DND-41 (cell line): ENCODE measurements at regions not wholly inside any gene's neighbourhood (a gene's known extent, or its start where the extent isn't known, plus 50 kb on each side); places are given as distances from the start of the nearest gene placed in this dataset.

ENCODE experiments used
- ATAC-seq: fragments of 200-7000 bp; cut with Tn5 transposase; 3 replicates; pipeline ENCODE4 v1.9.1; 2021; ENCODE audit warnings: low read depth; ENCODE audit not compliant: insufficient read depth
- DNase-seq: peaks from one replicate; pipeline ENCODE4 v3.0.0-alpha.2; 2020
- H2AFZ ChIP-seq: 2 replicates; pipeline ENCODE4 v1.6.0; 2012; ENCODE audit warnings: low read depth, low read length
- H3K27ac ChIP-seq: 2 replicates; pipeline ENCODE4 v1.5.1; 2012; ENCODE audit warnings: low read length, inconsistent platforms
- H3K27me3 ChIP-seq: fragments of 200-600 bp; sonication (generic); 2 replicates; pipeline ENCODE4 v1.6.0; 2012; ENCODE audit warnings: low read length, mild to moderate bottlenecking, inconsistent platforms; ENCODE audit not compliant: insufficient read depth, poor library complexity
- H3K36me3 ChIP-seq: 2 replicates; pipeline ENCODE4 v1.5.1; 2012; ENCODE audit warnings: low read length, inconsistent platforms; ENCODE audit not compliant: insufficient read depth
- H3K4me1 ChIP-seq: 2 replicates; pipeline ENCODE4 v1.5.1; 2012; ENCODE audit warnings: mild to moderate bottlenecking, low read length; ENCODE audit not compliant: insufficient read depth
- H3K4me2 ChIP-seq: 2 replicates; pipeline ENCODE4 v1.6.0; 2012; ENCODE audit warnings: mild to moderate bottlenecking, moderate library complexity, low read length, inconsistent platforms; ENCODE audit not compliant: insufficient read depth
- H3K4me3 ChIP-seq, 2 experiments: fragments of 200-600 bp in 1 of 2; shearing (Covaris generic) in 1 of 2; 2 replicates each; pipeline ENCODE4 v1.5.1; 2012 to 2016; ENCODE audit warnings: inconsistent platforms in 2 of 2, low read length in 2 of 2, mild to moderate bottlenecking in 2 of 2, low read depth in 1 of 2, moderate library complexity in 1 of 2
- H3K79me2 ChIP-seq: 2 replicates; pipeline ENCODE4 v1.6.0; 2012; ENCODE audit warnings: low read length, inconsistent platforms; ENCODE audit not compliant: insufficient read depth
- H3K9ac ChIP-seq: 2 replicates; pipeline ENCODE4 v1.6.0; 2012; ENCODE audit warnings: low read depth, mild to moderate bottlenecking, inconsistent platforms, low read length, moderate library complexity
- H3K9me3 ChIP-seq: 2 replicates; pipeline ENCODE4 v1.5.1; 2012; ENCODE audit warnings: low read length, moderate library complexity, mild to moderate bottlenecking, inconsistent platforms; ENCODE audit not compliant: insufficient read depth, severe bottlenecking
- H4K20me1 ChIP-seq: 2 replicates; pipeline ENCODE4 v1.6.0; 2012; ENCODE audit warnings: low read length; ENCODE audit not compliant: insufficient read depth
- EZH2 ChIP-seq: IDR thresholded peaks from 3 replicates; pipeline ENCODE4 v1.6.1; 2012; ENCODE audit warnings: borderline replicate concordance, low read depth, mild to moderate bottlenecking, moderate library complexity, low read length, inconsistent platforms; ENCODE audit not compliant: severe bottlenecking
- TF ChIP-seq, protein P1 (sequence below): IDR thresholded peaks from 2 replicates; pipeline ENCODE4 v1.5.1; 2012; ENCODE audit warnings: borderline replicate concordance, low read length, moderate library complexity, mild to moderate bottlenecking; ENCODE audit not compliant: poor library complexity, severe bottlenecking; ENCODE audit errors: extremely low read depth

DNA sequence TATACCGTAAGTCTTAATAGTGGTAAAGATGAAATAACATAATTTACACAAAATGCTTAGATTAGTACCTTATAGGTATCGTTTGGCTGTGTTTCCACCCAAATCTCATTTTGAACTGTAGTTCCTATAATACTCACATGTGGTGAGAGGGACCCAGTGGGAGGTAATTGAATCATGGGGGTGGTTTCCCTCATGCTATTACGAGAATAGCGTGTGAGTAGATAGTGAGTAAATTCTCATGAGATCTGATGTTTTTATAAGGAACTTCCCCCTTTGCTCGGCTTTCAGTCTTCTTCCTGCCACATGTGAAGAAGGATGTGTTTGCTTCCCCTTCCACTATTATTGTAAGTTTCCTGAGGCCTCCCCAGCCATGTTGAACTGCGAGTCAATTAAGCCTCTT, 426.3 kb upstream of the POT1 start:
- DNase-seq (no peak), ATAC-seq (no peak)
- Histone ChIP-seq H3K36me3 (no peaks in the 10 kb centered on the region), H3K79me2 (no peaks in the 10 kb centered on the region), H4K20me1 (no peaks in the 10 kb centered on the region), H3K4me1 (no peaks in the 10 kb centered on the region), H3K27ac (no peak overlapping the region), H3K9ac (no peak overlapping the region), H2AFZ (no peak overlapping the region), H3K4me3 (no peak overlapping the region), H3K4me2 (no peak overlapping the region), H3K9me3 (no peaks in the 10 kb centered on the region), H3K27me3 (no peaks in the 10 kb centered on the region)
- TF ChIP-seq, protein P1, sequence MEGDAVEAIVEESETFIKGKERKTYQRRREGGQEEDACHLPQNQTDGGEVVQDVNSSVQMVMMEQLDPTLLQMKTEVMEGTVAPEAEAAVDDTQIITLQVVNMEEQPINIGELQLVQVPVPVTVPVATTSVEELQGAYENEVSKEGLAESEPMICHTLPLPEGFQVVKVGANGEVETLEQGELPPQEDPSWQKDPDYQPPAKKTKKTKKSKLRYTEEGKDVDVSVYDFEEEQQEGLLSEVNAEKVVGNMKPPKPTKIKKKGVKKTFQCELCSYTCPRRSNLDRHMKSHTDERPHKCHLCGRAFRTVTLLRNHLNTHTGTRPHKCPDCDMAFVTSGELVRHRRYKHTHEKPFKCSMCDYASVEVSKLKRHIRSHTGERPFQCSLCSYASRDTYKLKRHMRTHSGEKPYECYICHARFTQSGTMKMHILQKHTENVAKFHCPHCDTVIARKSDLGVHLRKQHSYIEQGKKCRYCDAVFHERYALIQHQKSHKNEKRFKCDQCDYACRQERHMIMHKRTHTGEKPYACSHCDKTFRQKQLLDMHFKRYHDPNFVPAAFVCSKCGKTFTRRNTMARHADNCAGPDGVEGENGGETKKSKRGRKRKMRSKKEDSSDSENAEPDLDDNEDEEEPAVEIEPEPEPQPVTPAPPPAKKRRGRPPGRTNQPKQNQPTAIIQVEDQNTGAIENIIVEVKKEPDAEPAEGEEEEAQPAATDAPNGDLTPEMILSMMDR, result no peak
- TF ChIP-seq EZH2, result no peak

DNA sequence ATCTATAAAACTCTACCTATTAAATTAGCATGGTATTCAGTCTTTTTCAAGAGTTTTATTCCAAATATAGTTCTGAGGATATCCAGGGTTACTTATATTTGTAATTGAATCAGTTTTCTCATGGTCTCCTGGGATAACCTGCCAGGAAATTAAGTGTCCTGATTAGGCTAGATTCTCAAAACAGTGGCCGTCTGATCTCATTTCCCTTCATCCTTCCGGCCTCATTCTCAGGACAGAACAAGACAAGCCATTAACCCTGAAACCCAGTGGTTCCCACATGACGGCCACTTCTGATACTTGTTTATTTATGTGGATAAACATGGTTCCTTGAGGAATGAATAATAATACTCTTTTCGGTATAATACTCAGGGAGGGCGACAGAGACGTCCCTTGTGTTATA, 417.6 kb upstream of the POT1 start:
- no peak for ATAC-seq
- Histone ChIP-seq H3K4me2 (no peak overlapping the region), H3K27me3 (no peaks in the 10 kb centered on the region), H2AFZ (no peak overlapping the region), H3K4me1 (no peaks in the 10 kb centered on the region), H3K9ac (no peak overlapping the region), H3K79me2 (no peaks in the 10 kb centered on the region), H3K36me3 (no peaks in the 10 kb centered on the region), H4K20me1 (no peaks in the 10 kb centered on the region), H3K9me3 (no peaks in the 10 kb centered on the region), H3K4me3 (no peak overlapping the region), H3K27ac (no peak overlapping the region)
- TF ChIP-seq, protein P1, result no peak
- TF ChIP-seq EZH2, result no peak
- DNase-seq, result no peak

DNA sequence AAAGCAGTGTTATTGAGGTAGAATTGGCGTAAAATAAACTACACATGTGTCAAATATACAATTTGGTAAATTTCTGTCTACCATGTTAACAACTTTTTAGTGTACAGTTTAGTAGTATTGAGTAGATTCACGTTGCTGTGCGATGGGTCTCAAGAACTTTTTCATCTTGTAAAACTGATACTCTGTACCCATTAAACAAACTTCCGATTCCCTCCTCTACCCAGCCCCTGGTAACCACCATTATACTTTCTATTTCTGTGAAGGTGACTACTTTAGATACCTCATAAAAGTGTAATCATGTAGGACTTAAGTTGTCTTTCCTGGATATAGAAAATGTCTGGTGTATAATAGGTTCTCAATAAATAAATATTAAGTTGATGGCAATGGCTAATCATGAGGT, 408.5 kb upstream of the POT1 start:
- H3K27ac ChIP-seq, result no peak overlapping the region
- H4K20me1 ChIP-seq, result no peaks in the 10 kb centered on the region
- H3K36me3 ChIP-seq, result no peaks in the 10 kb centered on the region
- H3K4me1 ChIP-seq, result no peaks in the 10 kb centered on the region
- DNase-seq (no peak), ATAC-seq (no peak)
- TF ChIP-seq EZH2, result no peak
- TF ChIP-seq, protein P1, result no peak
- no peak overlapping the region for H2AFZ ChIP-seq
- no peak overlapping the region for H3K4me2 ChIP-seq
- no peaks in the 10 kb centered on the region for H3K79me2 ChIP-seq
- H3K27me3 ChIP-seq, result no peaks in the 10 kb centered on the region
- no peak overlapping the region for H3K9ac ChIP-seq
- no peak overlapping the region for H3K4me3 ChIP-seq
- no peaks in the 10 kb centered on the region for H3K9me3 ChIP-seq

DNA sequence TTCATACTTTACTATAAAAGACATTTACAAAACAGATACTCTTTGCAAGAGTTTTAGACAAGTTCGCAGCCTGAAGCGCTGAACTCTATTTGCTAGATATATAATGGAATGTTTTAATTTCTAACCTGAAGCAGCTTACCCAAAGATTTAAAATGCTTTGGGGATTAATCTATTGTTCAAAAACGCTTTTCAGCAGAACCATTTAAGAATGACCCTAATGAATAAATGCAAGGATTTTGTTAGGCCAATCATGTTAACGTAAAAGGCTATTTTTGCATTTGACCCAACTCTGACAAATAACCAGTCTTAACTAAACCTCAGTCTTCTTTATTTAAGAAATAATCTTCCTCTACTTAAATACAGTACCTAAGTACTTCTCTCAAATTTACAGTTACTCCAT, 406.7 kb upstream of the POT1 start:
- no peaks in the 10 kb centered on the region for H3K4me1 ChIP-seq
- H4K20me1 ChIP-seq, result no peaks in the 10 kb centered on the region
- H3K79me2 ChIP-seq, result no peaks in the 10 kb centered on the region
- no peak overlapping the region for H3K4me3 ChIP-seq
- H3K4me2 ChIP-seq, result no peak overlapping the region
- no peaks in the 10 kb centered on the region for H3K36me3 ChIP-seq
- ATAC-seq, result no peak
- no peaks in the 10 kb centered on the region for H3K27me3 ChIP-seq
- DNase-seq, result no peak
- no peaks in the 10 kb centered on the region for H3K9me3 ChIP-seq
- H2AFZ ChIP-seq, result no peak overlapping the region
- TF ChIP-seq EZH2, result no peak
- TF ChIP-seq, protein P1, result no peak
- H3K9ac ChIP-seq, result no peak overlapping the region
- no peak overlapping the region for H3K27ac ChIP-seq
